Coronary artery (tissue), 2 donors: ENCODE measurements at regions not wholly inside any gene's neighbourhood (a gene's known extent, or its start where the extent isn't known, plus 50 kb on each side); places are given as distances from the start of the nearest gene placed in this dataset.
"Not testable (repeated sequence)": the region's sequence is repeated elsewhere in the genome, so short reads cannot be mapped to it uniquely, and the experiment has no call there.

Experiments used
- DNase-seq: peaks from one replicate; pipeline ENCODE4 v3.0.0-alpha.2; 2017; ENCODE audit warnings: low spot score
- H3K27ac ChIP-seq, 2 donors: fragments of 200-600 bp; sonication (generic); one replicate each; pipeline ENCODE4 v1.5.1; 2016 to 2019
- H3K4me3 ChIP-seq: fragments of 200-600 bp; sonication (generic); 2 replicates; pipeline ENCODE4 v1.5.1; 2016; ENCODE audit warnings: mild to moderate bottlenecking, moderate library complexity
- CTCF ChIP-seq: fragments of 200-600 bp; sonication (generic); IDR thresholded peaks from one replicate; pipeline ENCODE4 v1.5.1; 2019; ENCODE audit warnings: antibody characterized with exemption

GRCh38 chr14:106276326-106277267, 750.2 kb downstream of the TMEM121 start:
- H3K27ac ChIP-seq: no peak overlapping the region
- DNase-seq: no peak
- H3K4me3 ChIP-seq: no peak overlapping the region
- no peak for TF ChIP-seq CTCF

- Histone ChIP-seq H3K27ac (no peak overlapping the region), H3K4me3 (no peak overlapping the region)
- DNase-seq: no peak
- no peak for TF ChIP-seq CTCF
Observed at GRCh38 chr14:106277503-106277902, 751.1 kb downstream of the TMEM121 start.

GRCh38 chr14:106280876-106281275, 754.5 kb downstream of the TMEM121 start:
- no peak overlapping the region for H3K4me3 ChIP-seq
- DNase-seq: no peak
- no peak overlapping the region for H3K27ac ChIP-seq
- no peak for TF ChIP-seq CTCF

- H3K4me3 ChIP-seq: no peak overlapping the region
- no peak for TF ChIP-seq CTCF
- DNase-seq: no peak
- no peak overlapping the region for H3K27ac ChIP-seq
Observed at GRCh38 chr14:106286697-106287290, 760.4 kb downstream of the TMEM121 start.

- no peak overlapping the region for H3K27ac ChIP-seq
- TF ChIP-seq CTCF: no peak
- DNase-seq: no peak
- H3K4me3 ChIP-seq: no peak overlapping the region
Observed at GRCh38 chr14:106287506-106287905, 761.1 kb downstream of the TMEM121 start.

GRCh38 chr14:106291626-106292025, 765.2 kb downstream of the TMEM121 start:
- TF ChIP-seq CTCF: no peak
- Histone ChIP-seq H3K27ac (no peak overlapping the region), H3K4me3 (no peak overlapping the region)
- DNase-seq: no peak

- Histone ChIP-seq H3K27ac (no peak overlapping the region), H3K4me3 (no peak overlapping the region)
- no peak for DNase-seq
- no peak for TF ChIP-seq CTCF
Observed at GRCh38 chr14:106294324-106294723, 767.9 kb downstream of the TMEM121 start.

GRCh38 chr14:106300951-106301510, 774.6 kb downstream of the TMEM121 start:
- DNase-seq, H3K27ac ChIP-seq, H3K4me3 ChIP-seq: not testable (repeated sequence)

GRCh38 chr14:106301609-106302008, 775.2 kb downstream of the TMEM121 start:
- not testable (repeated sequence) for DNase-seq, H3K27ac ChIP-seq, H3K4me3 ChIP-seq
